Fibroblast of lung (primary cell): ENCODE measurements at regions not wholly inside any gene's neighbourhood (a gene's known extent, or its start where the extent isn't known, plus 50 kb on each side); places are given as distances from the start of the nearest gene placed in this dataset.

ENCODE experiments used
- CTCF ChIP-seq, 2 donors: IDR thresholded peaks in 1 of 2; conservative IDR thresholded peaks in 1 of 2; 1 replicate in 1 of 2; 2 replicates in 1 of 2; pipeline ENCODE4 v1.5.1; 2011 to 2012; ENCODE audit warnings: low read length in 2 of 2, control low read depth in 1 of 2, inconsistent platforms in 1 of 2, low read depth in 1 of 2, mild to moderate bottlenecking in 1 of 2
- EZH2 ChIP-seq: IDR thresholded peaks from 2 replicates; pipeline ENCODE4 v1.5.1; 2012; ENCODE audit warnings: low read length, control low read depth, mild to moderate bottlenecking; ENCODE audit errors: missing control alignments

GRCh38 chr5:63205976-63206375 lies 627.4 kb downstream of the LRRC70 start:
- TF ChIP-seq CTCF (conservative IDR thresholded peaks at IDR 0.05 in 1 of 2, IDR thresholded peaks at IDR 0.05 in 1 of 2; ENCODE audit: low read depth in 1 of 2, low read length in 2 of 2), result no peak
- TF ChIP-seq EZH2, result no peak
